HEK293T (cell line): ENCODE measurements at regions not wholly inside any gene's neighbourhood (a gene's known extent, or its start where the extent isn't known, plus 50 kb on each side); places are given as distances from the start of the nearest gene placed in this dataset.

Experiments
- ARNT ChIP-seq: fragments of 450-650 bp; IDR thresholded peaks from 2 replicates; pipeline ENCODE4 v1.6.1; 2017; ENCODE audit warnings: mild to moderate bottlenecking
- SP1 ChIP-seq: fragments of 450-650 bp; IDR thresholded peaks from 2 replicates; pipeline ENCODE4 v1.6.1; 2017

DNA sequence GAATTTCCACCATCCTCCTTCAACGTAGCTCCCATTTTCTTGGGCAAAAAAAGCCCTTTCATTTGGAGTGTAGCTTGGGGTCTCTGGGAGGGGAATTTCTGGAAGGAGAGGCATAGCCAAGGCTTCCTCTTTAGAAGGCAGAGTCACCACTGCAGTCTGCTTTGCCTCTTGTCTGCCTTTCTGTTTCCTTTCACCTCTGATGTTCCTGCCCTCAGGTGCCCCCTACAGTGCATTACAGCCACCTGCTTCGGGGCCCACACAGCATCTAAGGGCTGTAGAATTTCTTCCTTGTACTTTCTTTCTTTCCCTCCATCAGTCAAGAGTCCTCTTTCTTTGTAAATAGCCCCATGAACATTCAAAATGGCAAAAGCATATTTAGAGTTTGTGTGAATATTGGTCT lies 1313.9 kb downstream of the TMEM121 start:
- no peak for TF ChIP-seq SP1
- TF ChIP-seq ARNT: no peak
